ENCODE measurements at regions not wholly inside any gene's neighbourhood (a gene's known extent, or its start where the extent isn't known, plus 50 kb on each side); places are given as distances from the start of the nearest gene placed in this dataset.

DNA sequence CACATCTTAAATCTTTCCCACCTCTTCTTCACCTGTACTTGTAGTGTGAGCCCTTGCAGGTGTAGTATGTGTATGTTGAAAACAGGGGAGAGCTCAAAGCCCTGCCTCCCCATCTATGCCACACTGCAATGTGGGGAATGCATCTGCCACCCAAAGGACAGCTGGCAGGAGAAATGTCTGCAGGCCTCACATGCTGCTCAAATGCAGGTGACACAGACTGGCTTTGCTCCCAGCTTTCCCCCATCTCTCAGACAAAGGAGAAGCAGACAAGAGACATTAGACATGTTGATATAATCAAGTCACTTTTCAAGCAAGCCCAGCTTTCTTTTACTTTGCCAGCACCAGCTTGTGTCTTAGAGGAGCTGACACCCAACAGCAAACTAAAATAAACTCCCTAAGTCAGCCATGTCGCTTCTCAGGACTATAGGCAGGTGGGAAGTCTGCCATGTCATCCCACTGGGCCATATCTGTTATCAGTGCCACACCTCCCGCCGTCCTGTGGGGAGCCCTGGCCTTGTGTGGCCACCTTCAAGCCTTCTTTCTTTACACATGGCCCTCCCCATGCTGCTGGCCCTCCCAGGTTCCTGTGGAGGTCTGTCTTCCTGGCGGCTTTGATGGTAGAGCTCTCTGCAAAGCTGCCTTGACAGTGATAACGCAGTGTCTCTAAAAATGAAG is 102.1 kb downstream of the CXCL12 start:
- TF ChIP-seq, protein P1, sequence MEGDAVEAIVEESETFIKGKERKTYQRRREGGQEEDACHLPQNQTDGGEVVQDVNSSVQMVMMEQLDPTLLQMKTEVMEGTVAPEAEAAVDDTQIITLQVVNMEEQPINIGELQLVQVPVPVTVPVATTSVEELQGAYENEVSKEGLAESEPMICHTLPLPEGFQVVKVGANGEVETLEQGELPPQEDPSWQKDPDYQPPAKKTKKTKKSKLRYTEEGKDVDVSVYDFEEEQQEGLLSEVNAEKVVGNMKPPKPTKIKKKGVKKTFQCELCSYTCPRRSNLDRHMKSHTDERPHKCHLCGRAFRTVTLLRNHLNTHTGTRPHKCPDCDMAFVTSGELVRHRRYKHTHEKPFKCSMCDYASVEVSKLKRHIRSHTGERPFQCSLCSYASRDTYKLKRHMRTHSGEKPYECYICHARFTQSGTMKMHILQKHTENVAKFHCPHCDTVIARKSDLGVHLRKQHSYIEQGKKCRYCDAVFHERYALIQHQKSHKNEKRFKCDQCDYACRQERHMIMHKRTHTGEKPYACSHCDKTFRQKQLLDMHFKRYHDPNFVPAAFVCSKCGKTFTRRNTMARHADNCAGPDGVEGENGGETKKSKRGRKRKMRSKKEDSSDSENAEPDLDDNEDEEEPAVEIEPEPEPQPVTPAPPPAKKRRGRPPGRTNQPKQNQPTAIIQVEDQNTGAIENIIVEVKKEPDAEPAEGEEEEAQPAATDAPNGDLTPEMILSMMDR (IDR thresholded peaks at IDR 0.05 in 8 of 11, conservative IDR thresholded peaks at IDR 0.05 in 3 of 11): no peak
- TF ChIP-seq POLR2A (IDR thresholded peaks at IDR 0.05) (no peak), POLR2AphosphoS5 (IDR thresholded peaks at IDR 0.05) (no peak)
